ENCODE measurements at regions not wholly inside any gene's neighbourhood (a gene's known extent, or its start where the extent isn't known, plus 50 kb on each side); places are given as distances from the start of the nearest gene placed in this dataset.

DNA sequence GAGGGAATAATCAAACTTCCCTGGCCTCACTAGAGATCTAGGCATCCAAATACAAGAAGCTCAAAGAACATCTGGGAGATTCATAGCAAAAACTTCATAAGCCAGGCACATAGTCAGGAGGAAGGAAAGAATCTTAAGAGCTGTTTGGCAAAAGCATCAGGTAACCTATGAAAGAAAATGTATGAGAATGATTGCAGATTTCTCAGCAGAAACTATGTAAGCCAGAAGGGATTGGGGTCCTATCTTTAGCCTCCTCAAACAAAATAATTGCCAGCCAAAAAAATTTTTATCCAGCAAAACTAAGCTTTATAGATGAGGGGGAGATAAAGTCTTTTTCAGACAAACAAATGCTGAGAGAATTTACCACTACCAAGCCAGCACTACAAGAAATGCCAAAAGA lies 1036.3 kb downstream of the TBL1XR1 start:
- TF ChIP-seq RUNX1 (IDR thresholded peaks at IDR 0.05; ENCODE audit: low read depth) (no peak), U2AF1 (optimal IDR thresholded peaks at IDR 0.05; ENCODE audit: low read depth, low read length) (no peak), RAD21 (CRISPR knock-in tag; conservative IDR thresholded peaks at IDR 0.05 in 1 of 2, IDR thresholded peaks at IDR 0.05 in 1 of 2) (no peak), EZH2 (IDR thresholded peaks at IDR 0.05; ENCODE audit: borderline replicate concordance, low read depth, low read length) (no peak), ETV5 (CRISPR knock-in tag; IDR thresholded peaks at IDR 0.05; ENCODE audit: low read depth) (no peak), ZSCAN29 (IDR thresholded peaks at IDR 0.05) (no peak), CBX2 (IDR thresholded peaks at IDR 0.05; ENCODE audit: insufficient read depth, low read length, poor library complexity, severe bottlenecking) (no peak), ZNF12 (CRISPR knock-in tag; IDR thresholded peaks at IDR 0.05) (no peak), ZNF184 (CRISPR knock-in tag; IDR thresholded peaks at IDR 0.05) (no peak)
- TF ChIP-seq, protein P1, sequence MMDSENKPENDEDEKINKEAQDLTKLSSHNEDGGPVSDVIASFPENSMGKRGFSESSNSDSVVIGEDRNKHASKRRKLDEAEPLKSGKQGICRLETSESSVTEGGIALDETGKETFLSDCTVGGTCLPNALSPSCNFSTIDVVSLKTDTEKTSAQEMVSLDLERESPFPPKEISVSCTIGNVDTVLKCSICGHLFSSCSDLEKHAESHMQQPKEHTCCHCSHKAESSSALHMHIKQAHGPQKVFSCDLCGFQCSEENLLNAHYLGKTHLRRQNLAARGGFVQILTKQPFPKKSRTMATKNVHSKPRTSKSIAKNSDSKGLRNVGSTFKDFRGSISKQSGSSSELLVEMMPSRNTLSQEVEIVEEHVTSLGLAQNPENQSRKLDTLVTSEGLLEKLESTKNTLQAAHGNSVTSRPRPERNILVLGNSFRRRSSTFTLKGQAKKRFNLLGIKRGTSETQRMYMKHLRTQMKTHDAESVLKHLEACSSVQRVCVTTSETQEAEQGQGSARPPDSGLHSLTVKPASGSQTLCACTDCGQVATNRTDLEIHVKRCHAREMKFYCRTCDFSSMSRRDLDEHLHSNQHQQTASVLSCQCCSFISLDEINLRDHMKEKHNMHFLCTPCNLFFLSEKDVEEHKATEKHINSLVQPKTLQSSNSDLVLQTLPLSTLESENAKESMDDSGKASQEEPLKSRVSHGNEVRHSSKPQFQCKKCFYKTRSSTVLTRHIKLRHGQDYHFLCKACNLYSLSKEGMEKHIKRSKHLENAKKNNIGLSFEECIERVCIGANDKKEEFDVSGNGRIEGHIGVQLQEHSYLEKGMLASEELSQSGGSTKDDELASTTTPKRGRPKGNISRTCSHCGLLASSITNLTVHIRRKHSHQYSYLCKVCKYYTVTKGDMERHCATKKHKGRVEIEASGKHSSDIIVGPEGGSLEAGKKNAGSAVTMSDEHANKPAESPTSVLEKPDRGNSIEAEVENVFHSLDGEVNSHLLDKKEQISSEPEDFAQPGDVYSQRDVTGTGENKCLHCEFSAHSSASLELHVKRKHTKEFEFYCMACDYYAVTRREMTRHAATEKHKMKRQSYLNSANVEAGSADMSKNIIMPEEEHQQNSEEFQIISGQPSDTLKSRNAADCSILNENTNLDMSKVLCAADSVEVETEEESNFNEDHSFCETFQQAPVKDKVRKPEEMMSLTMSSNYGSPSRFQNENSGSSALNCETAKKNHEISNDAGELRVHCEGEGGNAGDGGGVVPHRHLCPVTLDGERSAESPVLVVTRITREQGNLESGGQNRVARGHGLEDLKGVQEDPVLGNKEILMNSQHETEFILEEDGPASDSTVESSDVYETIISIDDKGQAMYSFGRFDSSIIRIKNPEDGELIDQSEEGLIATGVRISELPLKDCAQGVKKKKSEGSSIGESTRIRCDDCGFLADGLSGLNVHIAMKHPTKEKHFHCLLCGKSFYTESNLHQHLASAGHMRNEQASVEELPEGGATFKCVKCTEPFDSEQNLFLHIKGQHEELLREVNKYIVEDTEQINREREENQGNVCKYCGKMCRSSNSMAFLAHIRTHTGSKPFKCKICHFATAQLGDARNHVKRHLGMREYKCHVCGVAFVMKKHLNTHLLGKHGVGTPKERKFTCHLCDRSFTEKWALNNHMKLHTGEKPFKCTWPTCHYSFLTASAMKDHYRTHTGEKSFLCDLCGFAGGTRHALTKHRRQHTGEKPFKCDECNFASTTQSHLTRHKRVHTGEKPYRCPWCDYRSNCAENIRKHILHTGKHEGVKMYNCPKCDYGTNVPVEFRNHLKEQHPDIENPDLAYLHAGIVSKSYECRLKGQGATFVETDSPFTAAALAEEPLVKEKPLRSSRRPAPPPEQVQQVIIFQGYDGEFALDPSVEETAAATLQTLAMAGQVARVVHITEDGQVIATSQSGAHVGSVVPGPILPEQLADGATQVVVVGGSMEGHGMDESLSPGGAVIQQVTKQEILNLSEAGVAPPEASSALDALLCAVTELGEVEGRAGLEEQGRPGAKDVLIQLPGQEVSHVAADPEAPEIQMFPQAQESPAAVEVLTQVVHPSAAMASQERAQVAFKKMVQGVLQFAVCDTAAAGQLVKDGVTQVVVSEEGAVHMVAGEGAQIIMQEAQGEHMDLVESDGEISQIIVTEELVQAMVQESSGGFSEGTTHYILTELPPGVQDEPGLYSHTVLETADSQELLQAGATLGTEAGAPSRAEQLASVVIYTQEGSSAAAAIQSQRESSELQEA (IDR thresholded peaks at IDR 0.05; ENCODE audit: low read depth): no peak
- TF ChIP-seq, protein P2, sequence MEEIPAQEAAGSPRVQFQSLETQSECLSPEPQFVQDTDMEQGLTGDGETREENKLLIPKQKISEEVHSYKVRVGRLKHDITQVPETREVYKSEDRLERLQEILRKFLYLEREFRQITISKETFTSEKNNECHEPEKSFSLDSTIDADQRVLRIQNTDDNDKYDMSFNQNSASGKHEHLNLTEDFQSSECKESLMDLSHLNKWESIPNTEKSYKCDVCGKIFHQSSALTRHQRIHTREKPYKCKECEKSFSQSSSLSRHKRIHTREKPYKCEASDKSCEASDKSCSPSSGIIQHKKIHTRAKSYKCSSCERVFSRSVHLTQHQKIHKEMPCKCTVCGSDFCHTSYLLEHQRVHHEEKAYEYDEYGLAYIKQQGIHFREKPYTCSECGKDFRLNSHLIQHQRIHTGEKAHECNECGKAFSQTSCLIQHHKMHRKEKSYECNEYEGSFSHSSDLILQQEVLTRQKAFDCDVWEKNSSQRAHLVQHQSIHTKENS (CRISPR knock-in tag; IDR thresholded peaks at IDR 0.05): no peak
- TF ChIP-seq, protein P3, sequence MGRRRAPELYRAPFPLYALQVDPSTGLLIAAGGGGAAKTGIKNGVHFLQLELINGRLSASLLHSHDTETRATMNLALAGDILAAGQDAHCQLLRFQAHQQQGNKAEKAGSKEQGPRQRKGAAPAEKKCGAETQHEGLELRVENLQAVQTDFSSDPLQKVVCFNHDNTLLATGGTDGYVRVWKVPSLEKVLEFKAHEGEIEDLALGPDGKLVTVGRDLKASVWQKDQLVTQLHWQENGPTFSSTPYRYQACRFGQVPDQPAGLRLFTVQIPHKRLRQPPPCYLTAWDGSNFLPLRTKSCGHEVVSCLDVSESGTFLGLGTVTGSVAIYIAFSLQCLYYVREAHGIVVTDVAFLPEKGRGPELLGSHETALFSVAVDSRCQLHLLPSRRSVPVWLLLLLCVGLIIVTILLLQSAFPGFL (CRISPR knock-in tag; IDR thresholded peaks at IDR 0.05): no peak
- TF ChIP-seq, protein P4, sequence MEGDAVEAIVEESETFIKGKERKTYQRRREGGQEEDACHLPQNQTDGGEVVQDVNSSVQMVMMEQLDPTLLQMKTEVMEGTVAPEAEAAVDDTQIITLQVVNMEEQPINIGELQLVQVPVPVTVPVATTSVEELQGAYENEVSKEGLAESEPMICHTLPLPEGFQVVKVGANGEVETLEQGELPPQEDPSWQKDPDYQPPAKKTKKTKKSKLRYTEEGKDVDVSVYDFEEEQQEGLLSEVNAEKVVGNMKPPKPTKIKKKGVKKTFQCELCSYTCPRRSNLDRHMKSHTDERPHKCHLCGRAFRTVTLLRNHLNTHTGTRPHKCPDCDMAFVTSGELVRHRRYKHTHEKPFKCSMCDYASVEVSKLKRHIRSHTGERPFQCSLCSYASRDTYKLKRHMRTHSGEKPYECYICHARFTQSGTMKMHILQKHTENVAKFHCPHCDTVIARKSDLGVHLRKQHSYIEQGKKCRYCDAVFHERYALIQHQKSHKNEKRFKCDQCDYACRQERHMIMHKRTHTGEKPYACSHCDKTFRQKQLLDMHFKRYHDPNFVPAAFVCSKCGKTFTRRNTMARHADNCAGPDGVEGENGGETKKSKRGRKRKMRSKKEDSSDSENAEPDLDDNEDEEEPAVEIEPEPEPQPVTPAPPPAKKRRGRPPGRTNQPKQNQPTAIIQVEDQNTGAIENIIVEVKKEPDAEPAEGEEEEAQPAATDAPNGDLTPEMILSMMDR (IDR thresholded peaks at IDR 0.05 in 2 of 3, conservative IDR thresholded peaks at IDR 0.05 in 1 of 3; ENCODE audit: insufficient read depth in 2 of 3, low read depth in 1 of 3, low read length in 3 of 3): no peak
- TF ChIP-seq, protein P5, sequence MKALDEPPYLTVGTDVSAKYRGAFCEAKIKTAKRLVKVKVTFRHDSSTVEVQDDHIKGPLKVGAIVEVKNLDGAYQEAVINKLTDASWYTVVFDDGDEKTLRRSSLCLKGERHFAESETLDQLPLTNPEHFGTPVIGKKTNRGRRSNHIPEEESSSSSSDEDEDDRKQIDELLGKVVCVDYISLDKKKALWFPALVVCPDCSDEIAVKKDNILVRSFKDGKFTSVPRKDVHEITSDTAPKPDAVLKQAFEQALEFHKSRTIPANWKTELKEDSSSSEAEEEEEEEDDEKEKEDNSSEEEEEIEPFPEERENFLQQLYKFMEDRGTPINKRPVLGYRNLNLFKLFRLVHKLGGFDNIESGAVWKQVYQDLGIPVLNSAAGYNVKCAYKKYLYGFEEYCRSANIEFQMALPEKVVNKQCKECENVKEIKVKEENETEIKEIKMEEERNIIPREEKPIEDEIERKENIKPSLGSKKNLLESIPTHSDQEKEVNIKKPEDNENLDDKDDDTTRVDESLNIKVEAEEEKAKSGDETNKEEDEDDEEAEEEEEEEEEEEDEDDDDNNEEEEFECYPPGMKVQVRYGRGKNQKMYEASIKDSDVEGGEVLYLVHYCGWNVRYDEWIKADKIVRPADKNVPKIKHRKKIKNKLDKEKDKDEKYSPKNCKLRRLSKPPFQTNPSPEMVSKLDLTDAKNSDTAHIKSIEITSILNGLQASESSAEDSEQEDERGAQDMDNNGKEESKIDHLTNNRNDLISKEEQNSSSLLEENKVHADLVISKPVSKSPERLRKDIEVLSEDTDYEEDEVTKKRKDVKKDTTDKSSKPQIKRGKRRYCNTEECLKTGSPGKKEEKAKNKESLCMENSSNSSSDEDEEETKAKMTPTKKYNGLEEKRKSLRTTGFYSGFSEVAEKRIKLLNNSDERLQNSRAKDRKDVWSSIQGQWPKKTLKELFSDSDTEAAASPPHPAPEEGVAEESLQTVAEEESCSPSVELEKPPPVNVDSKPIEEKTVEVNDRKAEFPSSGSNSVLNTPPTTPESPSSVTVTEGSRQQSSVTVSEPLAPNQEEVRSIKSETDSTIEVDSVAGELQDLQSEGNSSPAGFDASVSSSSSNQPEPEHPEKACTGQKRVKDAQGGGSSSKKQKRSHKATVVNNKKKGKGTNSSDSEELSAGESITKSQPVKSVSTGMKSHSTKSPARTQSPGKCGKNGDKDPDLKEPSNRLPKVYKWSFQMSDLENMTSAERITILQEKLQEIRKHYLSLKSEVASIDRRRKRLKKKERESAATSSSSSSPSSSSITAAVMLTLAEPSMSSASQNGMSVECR (CRISPR knock-in tag; IDR thresholded peaks at IDR 0.05): no peak

Data from K562 (cell line).